ENCODE measurements at regions not wholly inside any gene's neighbourhood (a gene's known extent, or its start where the extent isn't known, plus 50 kb on each side); places are given as distances from the start of the nearest gene placed in this dataset.

DNA sequence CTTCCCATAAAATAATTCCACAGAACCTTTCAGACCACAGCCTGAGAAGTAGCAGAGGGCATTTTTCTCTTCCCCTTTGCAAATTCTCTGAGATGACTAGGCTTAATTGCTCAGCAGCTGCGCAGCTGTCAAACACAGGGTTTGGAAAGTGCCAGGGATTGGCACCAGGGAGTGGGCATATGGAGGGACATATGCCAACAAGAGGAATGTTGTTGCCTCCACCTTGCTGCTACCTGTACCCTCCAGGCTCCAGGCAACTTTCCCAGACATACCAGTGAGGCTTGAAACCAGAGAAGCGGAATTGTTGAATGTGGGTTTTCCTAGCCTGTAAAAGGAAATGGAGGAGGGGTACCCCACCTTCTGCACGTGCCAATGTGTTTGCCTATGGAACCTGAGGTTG lies 256.2 kb upstream of the GPR101 start:
- no peaks in the 10 kb centered on the region for H3K9me3 ChIP-seq
- TF ChIP-seq, protein P1, sequence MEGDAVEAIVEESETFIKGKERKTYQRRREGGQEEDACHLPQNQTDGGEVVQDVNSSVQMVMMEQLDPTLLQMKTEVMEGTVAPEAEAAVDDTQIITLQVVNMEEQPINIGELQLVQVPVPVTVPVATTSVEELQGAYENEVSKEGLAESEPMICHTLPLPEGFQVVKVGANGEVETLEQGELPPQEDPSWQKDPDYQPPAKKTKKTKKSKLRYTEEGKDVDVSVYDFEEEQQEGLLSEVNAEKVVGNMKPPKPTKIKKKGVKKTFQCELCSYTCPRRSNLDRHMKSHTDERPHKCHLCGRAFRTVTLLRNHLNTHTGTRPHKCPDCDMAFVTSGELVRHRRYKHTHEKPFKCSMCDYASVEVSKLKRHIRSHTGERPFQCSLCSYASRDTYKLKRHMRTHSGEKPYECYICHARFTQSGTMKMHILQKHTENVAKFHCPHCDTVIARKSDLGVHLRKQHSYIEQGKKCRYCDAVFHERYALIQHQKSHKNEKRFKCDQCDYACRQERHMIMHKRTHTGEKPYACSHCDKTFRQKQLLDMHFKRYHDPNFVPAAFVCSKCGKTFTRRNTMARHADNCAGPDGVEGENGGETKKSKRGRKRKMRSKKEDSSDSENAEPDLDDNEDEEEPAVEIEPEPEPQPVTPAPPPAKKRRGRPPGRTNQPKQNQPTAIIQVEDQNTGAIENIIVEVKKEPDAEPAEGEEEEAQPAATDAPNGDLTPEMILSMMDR (IDR thresholded peaks at IDR 0.05) = no peak
- TF ChIP-seq POLR2A (IDR thresholded peaks at IDR 0.05) = no peak
- H3K36me3 ChIP-seq = no peaks in the 10 kb centered on the region
- 18 to 53% (median 40%) methylated on average over 3 of the region's 3 CpGs for WGBS, 4 donors
- no peak overlapping the region for H3K27ac ChIP-seq
- ATAC-seq = no peak
- DNase-seq = no peak
- H3K4me3 ChIP-seq = no peak overlapping the region
- intact Hi-C loops (cut with DNase I) = no loop called here
- H3K4me1 ChIP-seq = no peaks in the 10 kb centered on the region
- H3K27me3 ChIP-seq = peaks cover 0 to 20% (median 0%) of the 10 kb centered on the region in 9 donors

DNA sequence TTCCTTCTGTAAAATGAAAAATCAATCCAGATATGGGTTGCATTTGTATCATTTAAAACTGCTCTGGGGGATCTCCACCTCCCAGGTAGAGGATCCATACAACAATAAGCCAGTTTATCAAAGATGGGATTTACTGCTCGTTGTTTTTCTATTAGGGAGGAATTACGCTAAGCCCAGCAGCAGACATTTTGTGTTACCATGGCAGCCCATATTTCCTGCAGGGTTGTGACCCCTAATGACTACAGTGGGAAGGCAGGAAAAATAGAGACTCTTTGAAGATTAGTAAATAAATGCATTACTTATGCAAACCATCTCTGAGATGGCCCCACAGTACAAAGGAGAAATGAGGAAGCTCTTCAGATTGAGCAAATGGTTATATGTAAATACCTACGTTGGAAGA lies 253.4 kb upstream of the GPR101 start:
- WGBS, 4 donors = 59 to 78% (median 68%) methylated on average over 3 of the region's 3 CpGs

DNA sequence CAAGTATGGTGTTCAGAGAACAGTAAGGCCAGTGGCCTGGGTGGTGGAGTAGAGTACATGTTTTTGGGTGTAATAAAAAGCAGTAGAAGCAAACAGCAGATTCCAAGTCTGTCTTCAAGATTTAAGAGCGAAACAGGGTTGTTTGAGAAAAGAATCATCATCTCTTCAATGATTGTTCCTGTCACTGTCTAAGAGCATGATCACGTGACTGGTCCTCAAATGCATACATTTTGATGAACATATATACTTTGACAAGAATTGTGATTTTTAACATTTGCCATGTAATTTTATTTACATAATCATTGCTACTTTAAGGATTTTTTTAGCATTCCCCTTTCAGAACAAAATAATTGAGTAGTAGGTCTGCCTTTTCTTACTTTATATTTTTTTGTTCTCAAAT lies 252.6 kb upstream of the GPR101 start:
- Histone ChIP-seq H3K27ac (no peak overlapping the region), H3K4me1 (no peaks in the 10 kb centered on the region), H3K27me3 (peaks cover 0 to 28% (median 0%) of the 10 kb centered on the region in 9 donors), H3K4me3 (no peak overlapping the region), H3K36me3 (no peaks in the 10 kb centered on the region), H3K9me3 (no peaks in the 10 kb centered on the region)
- WGBS, 4 donors = 49 to 78% (median 62%) methylated on average over 2 of the region's 2 CpGs
- TF ChIP-seq, protein P1 (IDR thresholded peaks at IDR 0.05) = no peak
- no peak for TF ChIP-seq POLR2A (IDR thresholded peaks at IDR 0.05)
- DNase-seq (no peak), ATAC-seq (no peak)
- intact Hi-C loops (cut with DNase I) = no loop called here

More for the DNA sequence above, 253.4 kb upstream of the GPR101 start:
- ATAC-seq (no peak), DNase-seq (no peak)
- no peaks in the 10 kb centered on the region for H3K36me3 ChIP-seq
- H3K27me3 ChIP-seq = peaks cover 0 to 32% (median 0%) of the 10 kb centered on the region in 9 donors
- no peaks in the 10 kb centered on the region for H3K9me3 ChIP-seq
- H3K27ac ChIP-seq = no peak overlapping the region
- TF ChIP-seq, protein P1 (IDR thresholded peaks at IDR 0.05) = no peak
- H3K4me3 ChIP-seq = no peak overlapping the region
- no peaks in the 10 kb centered on the region for H3K4me1 ChIP-seq
- intact Hi-C loops (cut with DNase I) = no loop called here

DNA sequence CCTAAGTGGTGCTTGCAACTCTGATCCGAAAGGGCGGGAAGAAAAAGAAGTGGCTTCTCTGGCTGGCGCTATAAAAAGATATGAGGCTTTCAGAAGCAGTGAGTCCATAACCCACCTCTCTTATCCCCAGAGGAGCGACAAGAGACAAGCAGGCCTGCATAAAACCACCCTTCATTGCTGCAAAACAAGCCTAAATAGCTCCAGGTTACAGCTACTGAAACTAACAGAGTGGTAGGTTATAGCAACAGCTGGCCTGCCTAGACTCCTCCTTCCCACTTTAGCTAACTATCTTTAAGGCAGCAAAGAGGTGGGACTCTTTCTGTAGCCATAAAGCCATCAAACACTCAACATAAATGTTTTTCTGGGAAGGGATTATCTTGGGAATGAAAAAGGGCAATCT lies 245.0 kb upstream of the GPR101 start:
- intact Hi-C loops (cut with DNase I) = no loop called here
- Histone ChIP-seq H3K4me1 (no peaks in the 10 kb centered on the region), H3K4me3 (no peak overlapping the region), H3K9me3 (no peaks in the 10 kb centered on the region), H3K27ac (no peak overlapping the region), H3K27me3 (peaks cover 0 to 10% (median 0%) of the 10 kb centered on the region in 9 donors), H3K36me3 (no peaks in the 10 kb centered on the region)
- WGBS, 4 donors = 46 to 59% (median 56%) methylated on average over 4 of the region's 4 CpGs
- TF ChIP-seq, protein P1 (IDR thresholded peaks at IDR 0.05) = no peak
- no peak for TF ChIP-seq POLR2A (IDR thresholded peaks at IDR 0.05)
- no peak for DNase-seq
- no peak for ATAC-seq

Measured in heart left ventricle (tissue), 16 donors.